Skin of body (tissue), 1 donor: ENCODE measurements at regions not wholly inside any gene's neighbourhood (a gene's known extent, or its start where the extent isn't known, plus 50 kb on each side); places are given as distances from the start of the nearest gene placed in this dataset.
A peak's percentile ranks its signal among the peaks of the same experiment; 100 is the strongest.

Experiments used
- DNase-seq: peaks from one replicate; lab custom pipeline; 2025; lab: John Stamatoyannopoulos, UW

DNA sequence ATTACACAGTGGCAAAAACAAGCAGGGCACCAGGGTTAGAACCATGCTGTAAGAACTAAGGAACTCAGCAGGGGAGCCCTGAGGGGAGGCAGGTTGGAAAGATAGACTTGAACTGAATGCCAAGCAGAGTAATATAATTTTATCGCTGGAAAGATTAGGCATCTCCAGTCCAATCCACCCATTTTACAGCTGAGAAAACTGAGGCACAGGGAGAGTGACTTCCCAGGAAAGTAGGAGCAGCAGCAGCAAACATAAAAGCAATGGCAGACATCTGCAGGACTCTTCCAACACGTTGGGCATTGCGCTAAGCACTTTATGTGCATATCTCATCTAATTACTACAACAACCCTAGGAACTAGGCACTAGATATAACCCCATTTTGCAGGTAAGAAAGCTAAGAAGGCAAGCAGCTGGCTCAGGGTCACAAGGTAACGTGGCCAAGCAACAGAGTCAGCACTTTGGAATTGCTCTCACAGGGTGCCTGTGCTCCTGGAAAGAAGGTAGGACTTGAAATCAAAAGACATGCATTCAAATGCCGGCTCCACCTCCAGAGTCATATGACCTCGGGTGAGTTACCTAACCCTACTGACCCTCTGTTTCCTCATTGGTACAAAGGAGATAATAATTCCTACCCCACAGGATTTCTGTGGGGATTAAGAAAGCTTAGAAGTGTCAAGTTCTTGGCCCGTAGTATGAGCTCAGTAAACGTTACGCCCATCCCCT, 215.3 kb downstream of the BARX2 start:
- no peak for DNase-seq

DNA sequence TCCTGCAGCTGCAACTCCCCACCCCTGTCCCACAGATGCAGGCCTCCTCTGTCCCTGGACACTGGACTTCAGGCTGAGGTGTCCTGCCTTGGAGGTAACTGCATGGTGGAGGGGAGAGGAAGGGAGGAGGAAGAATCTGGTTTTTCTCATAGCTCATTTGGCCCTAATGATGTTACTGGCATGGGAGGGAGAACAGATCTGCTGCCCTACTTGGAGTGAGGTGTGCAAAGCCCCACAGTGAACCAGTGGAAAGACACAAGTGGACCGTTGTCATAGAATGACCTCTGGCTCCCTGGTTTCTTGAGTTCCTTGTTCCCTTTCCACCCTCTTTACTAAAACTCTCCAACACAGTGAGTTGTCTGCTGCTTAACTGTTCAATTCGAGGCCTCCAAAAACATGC, 215.9 kb downstream of the BARX2 start:
- no peak for DNase-seq

DNA sequence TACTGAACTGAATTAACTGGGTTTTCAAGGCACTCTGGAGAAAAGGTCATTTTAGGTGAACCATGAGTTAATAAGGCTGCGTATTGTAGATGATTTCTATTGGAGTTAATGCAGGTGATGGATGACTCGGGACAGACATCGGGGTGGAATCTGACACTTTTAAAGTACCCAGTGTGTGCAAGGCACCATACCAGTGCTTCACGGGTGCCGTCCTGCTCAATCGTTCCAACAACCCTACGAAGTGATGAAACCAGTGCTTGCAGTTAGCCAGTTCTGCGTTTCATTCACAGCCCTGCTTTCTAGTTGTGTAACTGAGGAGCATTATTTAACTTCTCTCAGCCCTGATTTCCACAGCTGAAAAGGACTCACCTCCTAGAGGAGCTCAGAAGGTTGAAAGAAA, 216.5 kb downstream of the BARX2 start:
- DNase-seq: no peak

DNA sequence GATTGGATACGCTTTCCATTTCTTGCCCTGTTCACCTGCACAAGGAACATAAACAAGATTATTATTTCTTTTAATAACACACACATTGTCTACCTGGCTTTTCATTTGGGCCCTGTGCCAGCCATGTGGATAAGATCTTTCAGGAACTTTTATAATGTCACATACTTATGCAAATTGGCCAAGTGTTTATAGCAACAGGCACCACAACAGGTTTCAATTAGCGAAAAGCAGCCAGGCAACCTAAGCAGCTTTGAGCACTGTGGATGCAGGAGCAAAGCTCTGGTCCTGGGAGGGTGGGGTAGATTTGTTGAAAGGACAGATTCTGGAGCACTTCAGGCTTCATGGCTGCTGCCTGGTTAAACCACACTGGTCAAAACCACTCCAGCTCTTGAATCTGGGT, 217.4 kb downstream of the BARX2 start:
- peak; percentile 24 for DNase-seq

DNA sequence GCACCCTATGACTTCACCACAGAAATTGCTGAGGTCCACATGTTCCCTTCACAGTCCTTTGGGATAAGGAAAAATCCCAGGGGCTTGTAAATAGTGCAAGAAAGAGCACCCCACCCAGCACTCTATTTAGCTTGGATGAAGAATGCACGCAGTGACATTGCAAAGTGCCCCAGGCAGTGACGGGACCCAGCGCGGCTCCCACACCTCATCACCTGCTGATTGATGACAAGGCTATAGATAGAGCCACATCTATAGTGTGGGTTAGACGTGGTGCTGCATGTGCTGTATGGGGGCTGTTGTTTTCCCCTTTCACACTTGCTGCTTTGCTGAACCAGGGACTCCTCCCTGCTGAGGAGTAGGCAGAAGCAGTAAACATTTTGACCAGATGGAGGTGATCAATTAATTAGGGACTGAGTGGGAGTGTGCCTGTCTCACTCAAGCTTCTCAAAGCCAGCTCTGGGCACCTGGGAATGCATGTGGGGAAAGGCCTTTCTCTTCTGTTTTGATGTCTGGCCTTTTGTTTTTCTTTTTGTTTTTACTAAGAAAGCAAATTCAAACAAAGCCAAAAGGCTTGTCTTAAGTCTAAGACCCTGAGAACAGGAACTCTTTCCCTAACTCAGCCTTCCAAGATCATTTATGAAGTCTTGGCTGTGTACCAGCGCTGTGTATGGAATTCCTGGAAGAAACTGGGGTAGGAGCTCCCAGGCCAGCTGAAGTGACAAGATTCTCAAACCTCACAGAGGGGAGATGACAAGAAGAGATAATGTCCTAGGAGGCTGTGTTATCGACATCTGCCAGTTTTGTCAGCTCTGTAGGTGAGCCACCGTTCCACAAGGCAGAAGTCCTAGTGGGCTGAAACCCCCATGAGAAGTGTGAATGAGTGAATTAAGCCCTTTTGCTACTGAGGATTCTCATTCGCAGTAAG, 219.7 kb downstream of the BARX2 start:
- DNase-seq: no peak

DNA sequence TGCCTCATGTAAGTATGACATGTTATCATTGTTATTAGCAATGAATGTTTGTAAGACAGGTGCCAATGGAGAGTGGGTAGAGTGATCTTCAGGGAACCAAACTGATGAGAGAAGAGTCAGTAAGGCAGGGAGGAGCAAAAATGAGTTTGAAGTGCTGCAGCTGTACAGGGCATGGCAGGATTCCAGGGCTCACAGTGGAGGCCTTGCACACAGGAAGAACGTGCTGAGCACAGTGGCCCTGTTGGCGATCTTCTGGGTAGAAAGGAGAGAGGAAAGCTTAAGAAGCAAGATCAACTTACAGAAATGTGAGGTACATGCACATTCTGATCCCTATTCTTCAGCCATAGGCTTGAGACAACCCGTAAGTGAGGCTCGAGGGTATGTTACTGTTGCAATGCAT, 219.3 kb upstream of the TMEM45B start:
- no peak for DNase-seq

DNA sequence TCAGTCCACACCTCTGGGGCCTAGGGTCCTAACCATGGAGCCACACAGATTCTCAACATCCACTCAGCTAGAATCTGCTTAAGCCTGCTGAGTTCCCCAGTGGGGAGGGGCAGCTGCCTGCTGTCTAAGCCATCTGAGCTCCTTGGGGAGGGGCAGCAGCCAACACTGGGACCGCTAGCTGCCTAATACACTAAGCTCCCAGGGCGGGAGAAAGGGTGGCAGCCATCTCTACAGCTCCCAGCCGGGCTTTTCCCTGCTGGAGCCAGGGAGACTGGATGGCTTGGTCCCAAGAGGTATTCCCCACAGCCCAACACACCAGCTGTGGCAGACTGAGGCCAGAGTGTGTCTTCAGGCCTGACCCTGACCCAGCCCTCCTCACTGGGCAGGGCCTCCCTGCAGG, 217.3 kb upstream of the TMEM45B start:
- DNase-seq: no peak

DNA sequence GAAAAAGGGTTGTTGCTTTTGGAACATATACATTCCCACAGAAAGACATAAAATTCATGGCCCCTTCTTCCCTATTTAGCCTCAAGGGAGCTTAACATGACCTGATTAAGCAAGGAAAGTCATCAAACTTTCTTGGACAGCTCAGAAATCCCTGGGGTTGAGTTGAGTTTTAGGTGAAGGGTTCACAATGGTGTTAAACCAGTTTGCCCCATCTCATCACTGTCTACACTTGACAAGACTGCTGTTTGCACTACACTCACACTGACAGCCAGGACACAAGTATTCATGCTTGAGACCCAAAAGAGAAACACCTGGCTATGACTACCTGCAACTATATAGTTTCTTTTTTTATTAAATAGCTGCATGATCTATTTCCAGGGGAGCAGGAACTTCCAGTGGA, 209.8 kb upstream of the TMEM45B start:
- no peak for DNase-seq

DNA sequence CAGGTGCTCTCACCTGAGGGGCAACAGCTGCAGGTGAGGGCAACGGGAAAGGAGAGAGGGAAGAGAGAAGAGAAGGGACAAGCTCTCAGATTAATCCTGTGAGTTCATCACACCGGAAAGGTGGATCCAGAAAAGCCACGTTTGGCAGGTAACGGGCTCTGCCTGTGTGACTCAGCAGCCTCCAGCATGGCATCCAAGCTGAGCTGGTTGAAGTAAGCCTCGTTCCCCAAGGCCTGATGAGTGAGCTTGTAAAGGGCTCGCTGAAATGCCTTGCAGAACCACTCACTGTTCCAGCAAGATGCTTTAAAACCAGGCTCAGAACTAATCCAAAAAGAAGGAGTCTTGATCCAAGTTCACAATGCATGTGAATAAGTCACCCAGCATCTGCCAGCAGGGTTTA, 206.9 kb upstream of the TMEM45B start:
- no peak for DNase-seq

DNA sequence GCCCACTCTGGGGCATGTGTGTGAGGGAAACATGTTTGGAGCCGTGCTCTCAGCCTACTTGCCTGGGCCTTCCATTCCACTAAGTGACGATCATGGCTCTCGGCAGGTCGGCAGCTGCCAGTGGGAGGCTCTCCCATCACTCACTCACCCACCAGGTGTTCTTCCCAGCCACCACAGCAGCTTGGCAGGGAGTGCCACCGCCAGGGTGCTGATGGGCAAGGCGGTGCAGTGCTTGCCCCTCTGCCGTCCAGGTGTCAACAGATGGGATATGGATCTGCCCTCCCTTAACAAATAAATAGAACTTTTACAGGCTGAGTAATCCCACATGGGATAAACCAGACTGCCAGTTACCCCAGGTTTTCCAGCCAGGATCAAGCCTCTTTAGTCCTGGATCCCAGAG, 205.5 kb upstream of the TMEM45B start:
- DNase-seq: no peak

DNA sequence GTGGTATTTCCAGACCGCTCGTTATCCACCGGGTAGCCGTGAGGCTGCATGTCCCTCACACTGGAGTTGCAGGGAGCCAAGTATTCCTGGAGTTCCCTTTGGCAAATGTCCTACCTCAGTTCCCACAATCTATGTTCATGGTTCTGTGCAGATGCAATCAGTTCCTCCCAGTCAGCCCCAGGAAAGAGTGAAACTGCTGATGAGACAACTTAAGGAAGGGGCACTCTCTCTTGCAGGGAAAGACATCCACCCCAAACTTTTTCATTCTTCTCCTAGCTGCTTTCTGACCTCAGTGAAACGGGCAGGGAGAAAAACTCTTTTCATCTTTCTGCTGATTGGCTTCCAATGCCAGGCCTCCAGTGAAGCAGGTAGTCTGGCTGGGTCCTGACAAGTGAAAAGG, 205.1 kb upstream of the TMEM45B start:
- no peak for DNase-seq

DNA sequence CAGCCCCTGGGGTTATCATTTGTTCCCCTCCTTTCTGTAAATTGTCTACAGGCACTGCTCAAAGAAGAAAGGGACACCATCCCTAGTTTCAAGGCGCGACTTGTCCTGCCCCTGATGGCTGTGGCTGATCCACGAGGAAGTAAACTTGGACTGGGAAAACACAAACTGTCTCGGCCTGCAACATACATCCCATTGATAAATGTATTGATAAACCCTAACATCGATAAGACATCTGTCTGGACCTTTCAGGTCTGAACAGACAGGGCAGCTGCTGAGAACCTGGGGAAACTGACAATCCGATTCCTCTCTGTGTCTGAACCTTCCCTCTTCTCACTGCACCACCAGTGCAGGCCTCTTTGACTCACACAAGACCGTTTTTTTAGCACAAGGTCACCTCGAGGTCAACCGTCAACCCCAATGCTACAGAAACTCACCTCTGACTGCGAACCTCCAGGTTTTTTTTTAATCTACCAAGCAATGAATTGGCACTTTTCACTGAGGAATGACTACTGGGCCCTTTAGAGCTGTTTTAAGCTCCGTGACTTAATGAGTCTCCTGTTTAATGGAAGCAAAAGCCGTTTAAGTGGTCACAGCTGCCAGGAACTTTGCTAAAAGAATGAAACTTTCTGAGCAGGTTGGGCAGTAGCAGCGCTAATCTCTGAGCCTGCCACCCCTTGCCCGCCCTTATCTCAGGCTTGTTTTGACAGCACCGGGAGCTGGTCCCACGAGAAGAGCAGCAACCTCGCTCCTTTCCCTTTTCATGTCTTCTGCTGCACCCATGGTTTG, 203.8 kb upstream of the TMEM45B start:
- DNase-seq: no peak

DNA sequence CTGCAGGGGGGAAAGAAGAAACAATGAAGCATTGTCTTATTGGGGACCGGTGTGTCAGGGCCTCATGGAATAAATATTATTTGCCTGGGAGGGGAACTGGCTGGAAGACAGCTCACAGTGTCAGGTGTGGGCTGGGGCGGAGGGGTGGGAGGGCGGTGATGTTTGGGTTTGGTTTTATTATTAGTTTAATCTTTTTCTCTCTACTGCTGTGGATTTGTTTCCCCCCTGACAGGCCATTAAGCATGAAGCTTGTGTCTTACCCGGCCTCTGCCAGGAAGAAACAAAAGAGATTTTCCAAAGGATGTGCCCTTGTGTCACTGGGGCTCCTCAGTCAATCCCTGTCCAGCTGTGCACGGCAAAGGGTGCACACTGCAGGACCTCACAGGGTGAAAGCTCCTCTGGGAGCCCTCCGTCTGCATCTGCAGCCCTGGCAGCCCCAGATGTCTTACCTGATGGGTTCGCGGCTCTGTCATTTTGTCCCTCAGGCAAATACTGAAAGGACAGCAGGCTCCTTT, 203.1 kb upstream of the TMEM45B start:
- no peak for DNase-seq

DNA sequence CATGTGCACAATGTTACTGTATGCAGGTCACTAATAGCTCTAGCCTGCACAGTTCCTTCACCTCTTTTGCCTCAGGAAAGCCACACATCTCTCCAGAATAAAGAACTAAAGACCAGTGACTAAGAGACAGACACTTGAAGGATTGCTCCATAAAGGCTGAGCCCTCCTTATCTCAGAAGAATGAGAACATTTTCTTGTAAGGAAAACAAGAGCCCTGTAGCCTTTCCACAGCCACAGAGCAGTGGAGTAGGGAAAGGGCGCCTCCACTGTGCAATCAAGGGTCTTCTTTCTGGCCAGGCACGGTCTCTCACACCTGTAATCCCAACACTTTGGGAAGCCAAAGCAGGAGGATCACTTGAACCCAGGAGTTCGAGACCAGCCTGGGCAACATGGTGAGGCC, 202.6 kb upstream of the TMEM45B start:
- DNase-seq: no peak

DNA sequence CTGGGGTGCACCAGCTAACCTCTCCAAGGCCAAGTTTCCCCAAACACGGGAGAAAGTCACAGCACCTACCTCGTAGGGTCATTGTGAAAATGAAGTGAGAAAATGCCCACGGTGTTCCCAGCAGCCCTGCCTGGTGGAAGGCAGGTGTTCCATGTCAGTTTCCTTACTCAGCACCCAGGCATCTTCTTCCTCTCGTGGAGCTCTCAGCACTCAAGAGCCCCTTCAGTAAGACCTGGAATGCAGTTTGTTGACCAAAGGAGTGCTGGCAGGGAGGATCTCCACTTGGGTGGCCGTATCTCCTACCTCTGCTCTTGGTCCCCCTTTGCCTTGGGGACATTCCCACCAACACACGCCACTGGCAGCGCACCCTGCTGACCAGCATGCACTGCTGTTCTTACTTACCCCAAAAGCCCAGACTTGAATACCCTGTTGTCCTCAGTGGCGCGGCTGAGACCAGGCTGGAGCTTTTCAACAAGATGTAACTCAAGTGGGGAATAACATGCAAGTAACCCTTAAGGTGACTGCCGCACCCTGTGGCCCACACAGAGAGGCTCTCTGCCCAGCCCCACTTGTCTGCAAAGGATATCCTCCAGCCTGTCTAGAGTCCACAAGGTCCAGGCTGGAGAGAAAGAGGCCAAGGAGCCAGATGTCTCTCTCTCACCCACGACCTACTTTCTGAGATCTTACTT, 201.2 kb upstream of the TMEM45B start:
- no peak for DNase-seq

DNA sequence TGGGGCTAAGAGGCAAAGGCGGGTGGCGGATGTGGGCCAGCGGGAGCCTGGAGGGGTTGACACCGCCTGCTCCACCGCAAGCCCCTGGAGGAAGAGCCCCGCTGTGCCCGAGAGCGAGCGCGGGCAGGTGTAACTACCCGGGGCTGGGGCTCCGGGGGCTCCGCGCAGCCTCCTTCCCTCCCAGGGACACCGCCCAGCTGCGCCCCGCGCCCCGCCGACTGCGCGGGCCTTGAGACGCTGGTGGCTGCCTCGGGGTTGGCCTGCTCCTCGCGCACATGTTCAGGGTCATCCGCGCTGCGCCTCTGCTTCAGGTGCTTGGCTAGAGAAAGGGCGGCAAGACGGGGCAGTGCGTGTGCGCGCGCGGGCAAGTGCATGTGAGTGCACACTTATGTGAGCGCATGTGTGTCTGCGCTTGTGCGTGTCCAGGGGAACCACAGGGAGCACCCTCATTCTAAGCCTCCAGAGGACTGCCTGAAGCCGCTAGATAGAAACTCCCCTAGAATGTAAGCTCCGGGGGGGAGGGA, 197.5 kb upstream of the TMEM45B start:
- DNase-seq: no peak

DNA sequence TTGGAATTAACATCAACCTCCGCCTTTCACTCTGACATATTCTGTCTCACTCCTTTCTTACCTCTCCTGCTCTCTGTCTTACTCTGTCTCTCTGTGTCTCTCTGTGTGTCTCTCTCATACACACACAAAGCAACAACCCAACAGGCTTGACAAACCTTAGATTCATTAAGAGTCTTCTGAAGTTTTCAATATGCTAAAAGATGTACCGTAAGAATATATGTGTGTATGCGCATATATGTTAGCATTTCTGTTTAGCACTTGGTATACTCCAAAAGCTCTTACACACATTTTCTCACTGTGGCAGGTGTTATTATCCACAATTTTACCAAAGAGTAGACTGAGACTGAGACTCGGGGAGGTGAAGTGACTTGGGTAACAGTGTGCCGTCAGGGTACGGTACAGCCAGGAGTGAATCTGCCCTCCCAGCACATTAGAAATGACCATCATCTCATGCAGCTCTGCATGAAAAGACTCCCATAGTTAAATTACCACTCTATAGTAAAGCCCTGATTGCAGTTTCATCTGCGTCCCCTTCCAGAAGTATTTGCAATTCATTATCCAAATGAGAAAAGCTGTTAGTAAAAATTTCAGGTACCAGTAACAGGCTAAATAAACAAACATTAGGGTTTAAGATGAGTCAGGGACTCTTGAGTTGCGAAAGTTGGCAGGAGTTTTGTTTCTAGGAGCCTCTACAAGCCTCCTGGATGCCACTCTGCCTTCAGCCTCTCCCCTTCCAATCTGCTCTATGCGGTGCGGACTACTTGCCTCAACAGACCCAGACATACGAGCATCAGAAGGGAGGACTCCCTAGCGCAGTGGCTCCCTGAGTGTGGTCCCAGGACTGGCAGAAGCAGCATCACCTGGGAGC, 195.2 kb upstream of the TMEM45B start:
- no peak for DNase-seq

DNA sequence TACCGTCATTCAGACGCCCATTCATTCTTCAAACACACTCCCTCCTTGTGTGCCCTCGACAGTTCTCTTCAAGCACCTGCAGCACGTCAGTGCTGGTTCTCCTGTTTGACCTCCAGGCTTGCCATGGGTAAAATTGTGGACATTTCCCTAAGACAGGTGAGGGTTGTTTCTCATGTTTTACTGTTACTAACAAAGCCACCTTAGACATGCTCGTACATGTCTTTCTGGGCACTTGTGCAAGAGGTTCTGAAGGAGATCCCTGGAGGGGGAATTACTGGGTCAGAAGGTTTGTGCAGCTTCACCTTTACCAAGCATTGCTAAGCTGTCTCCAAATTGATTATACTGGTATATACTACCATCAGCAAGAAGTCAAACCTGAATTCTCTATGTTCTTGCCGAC, 189.7 kb upstream of the TMEM45B start:
- DNase-seq: no peak

DNA sequence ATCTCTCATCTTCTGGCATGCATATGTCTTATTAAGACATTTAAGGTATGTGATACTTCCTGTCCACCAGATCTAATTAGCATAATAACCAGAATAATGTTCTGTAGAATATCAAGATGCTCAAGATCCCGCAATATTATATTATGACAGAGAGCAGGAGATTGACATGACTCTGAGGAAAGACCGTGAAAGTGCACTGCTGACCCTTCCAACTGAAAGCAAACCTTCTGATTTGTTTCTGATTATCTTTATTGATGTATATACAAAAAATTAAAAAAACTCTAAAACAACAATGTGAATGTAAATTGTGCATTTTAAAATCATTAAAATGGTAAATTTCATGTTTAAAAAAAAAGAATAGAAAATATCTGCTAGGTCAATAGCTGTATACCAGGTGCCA, 184.4 kb upstream of the TMEM45B start:
- no peak for DNase-seq

DNA sequence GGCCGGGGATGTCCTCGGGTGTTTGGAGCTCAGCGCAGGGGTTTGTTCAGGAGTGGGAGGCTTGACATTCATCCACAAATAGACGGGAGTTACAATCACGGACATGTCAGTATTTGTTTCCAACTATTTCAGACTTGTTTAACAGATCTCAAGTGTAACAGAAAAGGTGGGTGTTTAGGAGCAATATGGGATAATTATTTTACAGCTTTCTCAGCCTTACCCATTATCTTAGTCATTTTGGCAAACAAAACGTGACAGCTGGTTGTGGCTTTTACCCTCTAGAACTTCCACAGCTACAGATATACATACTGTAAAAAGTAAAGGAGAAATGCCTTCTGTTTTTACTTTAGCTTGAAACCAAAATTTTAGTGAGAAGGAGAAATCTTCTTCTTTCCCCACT, 178.7 kb upstream of the TMEM45B start:
- no peak for DNase-seq
